ENCODE measurements at regions not wholly inside any gene's neighbourhood (a gene's known extent, or its start where the extent isn't known, plus 50 kb on each side); places are given as distances from the start of the nearest gene placed in this dataset.

GRCh38 chr18:34977838-34978532 is 63.2 kb upstream of the MAPRE2 start:
- intact Hi-C loops (cut with DNase I; ENCODE audit: low total_unique reads) = no loop called here
- Histone ChIP-seq H3K27ac (peak overlapping the region in 1 of 2 donors; percentile 37), H3K36me3 (no peaks in the 10 kb centered on the region), H3K27me3 (no peaks in the 10 kb centered on the region), H3K9me3 (no peaks in the 10 kb centered on the region), H3K4me1 (no peaks in the 10 kb centered on the region), H3K4me3 (peak overlapping the region; percentile 65 to 66)
- TF ChIP-seq CTCF (IDR thresholded peaks at IDR 0.05) = no peak
- no peak for TF ChIP-seq POLR2A (IDR thresholded peaks at IDR 0.05)
- no peak for DNase-seq

- TF ChIP-seq POLR2A (IDR thresholded peaks at IDR 0.05) (no peak), CTCF (IDR thresholded peaks at IDR 0.05) (no peak)
- intact Hi-C loops (cut with DNase I; ENCODE audit: low total_unique reads) = no loop called here
These were observed 62.7 kb upstream of the MAPRE2 start for GRCh38 chr18:34978533-34978893.

GRCh38 chr18:34978953-34979608 is 62.1 kb upstream of the MAPRE2 start:
- intact Hi-C loops (cut with DNase I; ENCODE audit: low total_unique reads) = no loop called here
- Histone ChIP-seq H3K27ac (peak overlapping the region; percentile 51 to 54), H3K9me3 (no peaks in the 10 kb centered on the region), H3K27me3 (no peaks in the 10 kb centered on the region), H3K4me1 (no peaks in the 10 kb centered on the region), H3K36me3 (no peaks in the 10 kb centered on the region), H3K4me3 (peak overlapping the region; percentile 65 to 66)
- TF ChIP-seq POLR2A (IDR thresholded peaks at IDR 0.05) (no peak), CTCF (IDR thresholded peaks at IDR 0.05) (no peak)
- peak; percentile 49 to 60 for DNase-seq

More at GRCh38 chr18:34978533-34978893, 62.7 kb upstream of the MAPRE2 start:
- DNase-seq = no peak
- H3K27ac ChIP-seq = peak overlapping the region; percentile 37 to 51
- H3K27me3 ChIP-seq = no peaks in the 10 kb centered on the region
- no peaks in the 10 kb centered on the region for H3K4me1 ChIP-seq
- H3K36me3 ChIP-seq = no peaks in the 10 kb centered on the region
- peak overlapping the region; percentile 65 to 66 for H3K4me3 ChIP-seq
- H3K9me3 ChIP-seq = no peaks in the 10 kb centered on the region

- H3K4me1 ChIP-seq = no peaks in the 10 kb centered on the region
- no peaks in the 10 kb centered on the region for H3K36me3 ChIP-seq
- TF ChIP-seq CTCF (IDR thresholded peaks at IDR 0.05) (no peak), POLR2A (IDR thresholded peaks at IDR 0.05) (no peak)
- H3K9me3 ChIP-seq = no peaks in the 10 kb centered on the region
- intact Hi-C loops (cut with DNase I; ENCODE audit: low total_unique reads) = no loop called here
- H3K27me3 ChIP-seq = no peaks in the 10 kb centered on the region
- no peak overlapping the region for H3K4me3 ChIP-seq
- DNase-seq = no peak
- no peak overlapping the region for H3K27ac ChIP-seq
These were observed 59.7 kb upstream of the MAPRE2 start for GRCh38 chr18:34981487-34981886.

GRCh38 chr18:34985963-34986362 is 55.2 kb upstream of the MAPRE2 start:
- no peak for TF ChIP-seq CTCF (IDR thresholded peaks at IDR 0.05)
- no peak for TF ChIP-seq POLR2A (IDR thresholded peaks at IDR 0.05)
- Histone ChIP-seq H3K4me3 (no peak overlapping the region), H3K27ac (no peak overlapping the region), H3K9me3 (no peaks in the 10 kb centered on the region), H3K27me3 (no peaks in the 10 kb centered on the region), H3K4me1 (no peaks in the 10 kb centered on the region), H3K36me3 (no peaks in the 10 kb centered on the region)
- intact Hi-C loops (cut with DNase I; ENCODE audit: low total_unique reads) = no loop called here
- no peak for DNase-seq
